Bronchial epithelial cell (primary cell): ENCODE measurements at regions not wholly inside any gene's neighbourhood (a gene's known extent, or its start where the extent isn't known, plus 50 kb on each side); places are given as distances from the start of the nearest gene placed in this dataset.

ENCODE experiments used
- DNase-seq: peaks from one replicate; pipeline ENCODE4 v3.0.0-alpha.2; 2010; ENCODE audit warnings: low read depth
- FAIRE-seq: peaks from 2 replicates; lab custom pipeline; 2011; peaks lifted over from hg19 to GRCh38; lab: Jason Lieb, UNC
- H3K27me3 ChIP-seq: 2 replicates; pipeline ENCODE4 v1.5.1; 2011; ENCODE audit warnings: low read length; ENCODE audit not compliant: control insufficient read depth, insufficient read depth
- H3K36me3 ChIP-seq: 2 replicates; pipeline ENCODE4 v1.5.1; 2011; ENCODE audit warnings: low read length; ENCODE audit not compliant: control insufficient read depth, insufficient read depth
- H3K4me3 ChIP-seq: 2 replicates; pipeline ENCODE4 v1.5.1; 2011; ENCODE audit warnings: mild to moderate bottlenecking, low read depth, low read length, control low read depth
- TF ChIP-seq, protein P1 (sequence below): IDR thresholded peaks from 2 replicates; pipeline ENCODE4 v1.5.1; 2011; ENCODE audit warnings: mild to moderate bottlenecking, moderate library complexity, low read length, control low read depth, inconsistent platforms; ENCODE audit not compliant: insufficient read depth, severe bottlenecking

DNA sequence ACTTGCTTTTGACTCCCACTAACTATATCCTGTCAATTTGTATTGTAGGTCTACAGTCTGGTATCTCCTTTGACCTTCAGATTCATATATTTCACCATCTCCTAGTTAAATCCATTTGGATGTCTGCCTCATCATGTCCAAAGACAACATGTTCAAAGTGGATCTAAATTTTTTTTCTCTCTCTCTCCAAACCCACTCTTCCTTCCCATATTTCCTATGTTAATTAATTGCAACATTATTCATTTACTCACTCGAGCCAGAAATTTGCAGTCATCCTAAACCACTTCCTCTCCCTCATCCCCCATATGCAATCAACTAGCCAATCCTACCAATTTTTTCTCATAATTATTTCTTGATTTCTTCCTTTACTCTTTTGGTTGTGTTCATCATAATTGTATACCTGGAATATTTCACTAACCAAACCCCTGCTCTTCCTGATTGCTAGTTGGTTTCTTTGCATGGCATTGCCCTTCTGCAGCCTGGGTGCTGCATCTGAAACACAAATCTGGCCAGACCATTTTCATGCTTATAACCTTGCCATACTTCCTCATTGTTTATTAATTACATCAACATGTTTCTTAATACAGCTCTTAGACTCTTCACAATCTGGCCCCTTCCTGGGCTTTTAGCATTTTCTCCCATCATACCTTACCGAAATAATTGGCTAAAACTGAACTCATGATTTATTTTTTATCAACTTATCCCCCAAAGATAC is 442.2 kb downstream of the ADAMTS20 start:
- TF ChIP-seq, protein P1, sequence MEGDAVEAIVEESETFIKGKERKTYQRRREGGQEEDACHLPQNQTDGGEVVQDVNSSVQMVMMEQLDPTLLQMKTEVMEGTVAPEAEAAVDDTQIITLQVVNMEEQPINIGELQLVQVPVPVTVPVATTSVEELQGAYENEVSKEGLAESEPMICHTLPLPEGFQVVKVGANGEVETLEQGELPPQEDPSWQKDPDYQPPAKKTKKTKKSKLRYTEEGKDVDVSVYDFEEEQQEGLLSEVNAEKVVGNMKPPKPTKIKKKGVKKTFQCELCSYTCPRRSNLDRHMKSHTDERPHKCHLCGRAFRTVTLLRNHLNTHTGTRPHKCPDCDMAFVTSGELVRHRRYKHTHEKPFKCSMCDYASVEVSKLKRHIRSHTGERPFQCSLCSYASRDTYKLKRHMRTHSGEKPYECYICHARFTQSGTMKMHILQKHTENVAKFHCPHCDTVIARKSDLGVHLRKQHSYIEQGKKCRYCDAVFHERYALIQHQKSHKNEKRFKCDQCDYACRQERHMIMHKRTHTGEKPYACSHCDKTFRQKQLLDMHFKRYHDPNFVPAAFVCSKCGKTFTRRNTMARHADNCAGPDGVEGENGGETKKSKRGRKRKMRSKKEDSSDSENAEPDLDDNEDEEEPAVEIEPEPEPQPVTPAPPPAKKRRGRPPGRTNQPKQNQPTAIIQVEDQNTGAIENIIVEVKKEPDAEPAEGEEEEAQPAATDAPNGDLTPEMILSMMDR: no peak
- no peaks in the 10 kb centered on the region for H3K36me3 ChIP-seq
- no peaks in the 10 kb centered on the region for H3K27me3 ChIP-seq
- H3K4me3 ChIP-seq: no peak overlapping the region
- FAIRE-seq (no peak), DNase-seq (peak; percentile 59)

- TF ChIP-seq, protein P1: no peak
- FAIRE-seq (no peak), DNase-seq (no peak)
- Histone ChIP-seq H3K27me3 (no peaks in the 10 kb centered on the region), H3K4me3 (no peak overlapping the region), H3K36me3 (no peaks in the 10 kb centered on the region)
Observed at GRCh38 chr12:43108656-43109055, 443.3 kb downstream of the ADAMTS20 start.

DNA sequence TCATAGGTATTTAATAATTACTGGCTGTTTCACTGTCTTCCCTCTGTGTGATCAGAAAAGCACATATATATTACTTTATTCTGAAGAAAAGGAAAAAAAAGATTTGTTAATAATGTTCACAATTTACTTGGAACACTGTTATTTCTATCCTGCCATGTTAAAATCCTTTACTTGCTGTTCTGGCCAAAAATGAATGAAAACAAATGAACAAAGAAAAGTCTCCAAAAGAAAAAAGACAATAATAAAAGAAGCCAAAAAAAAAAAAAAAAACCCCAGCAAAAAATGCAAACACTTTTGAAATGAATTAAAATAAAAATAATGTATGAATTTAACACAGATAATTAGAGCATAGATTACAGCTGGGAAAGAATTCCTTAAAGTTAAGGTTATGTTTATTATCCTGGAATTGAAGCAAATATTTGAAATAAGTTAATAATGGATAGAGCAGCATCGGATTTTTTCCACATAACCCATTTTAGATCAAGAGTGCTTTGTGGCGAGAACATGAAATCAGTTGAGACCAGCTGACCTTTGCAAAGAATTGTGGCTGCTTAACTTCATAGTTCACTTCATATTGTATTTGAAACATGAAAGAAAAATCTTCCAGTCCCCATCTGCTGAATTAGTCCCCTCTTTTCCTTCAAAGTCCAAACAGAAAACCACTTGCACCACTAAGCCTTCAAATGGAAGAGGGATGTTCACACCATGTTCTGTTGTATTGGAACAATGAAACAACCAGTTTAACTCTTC is 444.8 kb downstream of the ADAMTS20 start:
- DNase-seq (no peak), FAIRE-seq (no peak)
- no peak overlapping the region for H3K4me3 ChIP-seq
- no peaks in the 10 kb centered on the region for H3K27me3 ChIP-seq
- no peaks in the 10 kb centered on the region for H3K36me3 ChIP-seq
- TF ChIP-seq, protein P1: no peak

- TF ChIP-seq, protein P1: no peak
- Histone ChIP-seq H3K36me3 (no peaks in the 10 kb centered on the region), H3K4me3 (no peak overlapping the region), H3K27me3 (no peaks in the 10 kb centered on the region)
- FAIRE-seq (no peak), DNase-seq (no peak)
Observed at GRCh38 chr12:43106355-43106754, 445.6 kb downstream of the ADAMTS20 start.

DNA sequence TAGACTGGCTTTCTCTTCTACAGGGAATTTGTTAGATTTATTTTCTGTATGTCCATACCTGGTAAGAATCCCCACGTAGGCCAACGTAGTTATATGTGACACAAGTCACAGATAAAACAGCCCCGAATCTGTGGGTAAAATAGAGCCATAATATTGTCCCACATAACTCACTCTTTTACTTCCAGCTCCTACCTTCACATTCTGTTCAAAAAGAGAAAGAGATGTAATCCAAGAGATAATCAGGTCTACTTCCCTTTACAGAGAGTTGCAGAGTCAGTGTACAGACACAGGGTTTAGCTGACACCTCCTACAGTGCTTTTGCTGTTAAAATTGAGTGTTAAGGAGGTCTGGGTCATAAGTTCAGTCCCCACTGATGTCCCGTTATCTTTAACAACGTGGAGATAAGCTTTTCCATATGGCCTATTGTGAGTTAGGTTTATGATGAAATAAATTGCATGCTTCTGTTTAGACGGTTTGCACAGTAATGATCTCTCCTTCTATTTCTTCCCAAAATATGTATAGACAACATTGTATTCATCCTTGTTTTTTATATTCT is 446.5 kb downstream of the ADAMTS20 start:
- TF ChIP-seq, protein P1: no peak
- FAIRE-seq: no peak
- Histone ChIP-seq H3K36me3 (no peaks in the 10 kb centered on the region), H3K27me3 (no peaks in the 10 kb centered on the region), H3K4me3 (no peak overlapping the region)
- no peak for DNase-seq
